ENCODE measurements at regions not wholly inside any gene's neighbourhood (a gene's known extent, or its start where the extent isn't known, plus 50 kb on each side); places are given as distances from the start of the nearest gene placed in this dataset.

DNA sequence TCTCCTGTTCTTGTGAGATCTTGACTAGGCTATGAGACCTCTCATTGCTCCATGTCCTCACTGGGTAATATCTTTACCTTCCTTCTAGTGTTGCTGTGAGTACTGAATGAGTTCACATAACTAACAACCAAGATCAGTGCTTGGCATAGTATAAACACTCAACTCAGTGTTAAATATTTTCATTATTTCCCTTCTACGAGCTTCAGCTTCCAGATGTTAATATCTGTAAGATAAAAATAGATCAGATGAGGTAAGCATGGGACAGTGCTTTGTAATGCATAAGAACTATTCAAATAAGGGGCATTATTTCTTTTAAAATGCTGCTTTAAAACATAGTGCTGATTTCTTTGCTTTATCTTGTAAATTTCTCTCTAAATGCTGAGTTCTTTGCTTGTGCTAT, 130.8 kb downstream of the DIPK2A start:
- H3K4me3 ChIP-seq (ENCODE audit: low read depth, low read length), result no peak overlapping the region
- no peak overlapping the region for H3K27ac ChIP-seq
- in situ Hi-C loops (cut with HindIII; ENCODE audit: low pct_ligation_motif_present, low sequenced_read_pairs), result no loop called here
- no peak for DNase-seq
- TF ChIP-seq, protein P1, sequence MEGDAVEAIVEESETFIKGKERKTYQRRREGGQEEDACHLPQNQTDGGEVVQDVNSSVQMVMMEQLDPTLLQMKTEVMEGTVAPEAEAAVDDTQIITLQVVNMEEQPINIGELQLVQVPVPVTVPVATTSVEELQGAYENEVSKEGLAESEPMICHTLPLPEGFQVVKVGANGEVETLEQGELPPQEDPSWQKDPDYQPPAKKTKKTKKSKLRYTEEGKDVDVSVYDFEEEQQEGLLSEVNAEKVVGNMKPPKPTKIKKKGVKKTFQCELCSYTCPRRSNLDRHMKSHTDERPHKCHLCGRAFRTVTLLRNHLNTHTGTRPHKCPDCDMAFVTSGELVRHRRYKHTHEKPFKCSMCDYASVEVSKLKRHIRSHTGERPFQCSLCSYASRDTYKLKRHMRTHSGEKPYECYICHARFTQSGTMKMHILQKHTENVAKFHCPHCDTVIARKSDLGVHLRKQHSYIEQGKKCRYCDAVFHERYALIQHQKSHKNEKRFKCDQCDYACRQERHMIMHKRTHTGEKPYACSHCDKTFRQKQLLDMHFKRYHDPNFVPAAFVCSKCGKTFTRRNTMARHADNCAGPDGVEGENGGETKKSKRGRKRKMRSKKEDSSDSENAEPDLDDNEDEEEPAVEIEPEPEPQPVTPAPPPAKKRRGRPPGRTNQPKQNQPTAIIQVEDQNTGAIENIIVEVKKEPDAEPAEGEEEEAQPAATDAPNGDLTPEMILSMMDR (IDR thresholded peaks at IDR 0.05; ENCODE audit: low read depth, low read length, missing control alignments), result no peak
- H3K27me3 ChIP-seq (replicated peaks), result no peaks in the 10 kb centered on the region
- no peaks in the 10 kb centered on the region for H3K36me3 ChIP-seq (replicated peaks)

GRCh38 chr3:144104186-144104585, 132.6 kb downstream of the DIPK2A start:
- no peaks in the 10 kb centered on the region for H3K27me3 ChIP-seq (replicated peaks)
- H3K4me3 ChIP-seq (ENCODE audit: low read depth, low read length), result no peak overlapping the region
- no peak for DNase-seq
- no peaks in the 10 kb centered on the region for H3K36me3 ChIP-seq (replicated peaks)
- TF ChIP-seq, protein P1 (IDR thresholded peaks at IDR 0.05; ENCODE audit: low read depth, low read length, missing control alignments), result no peak
- H3K27ac ChIP-seq, result no peak overlapping the region
- in situ Hi-C loops (cut with HindIII; ENCODE audit: low pct_ligation_motif_present, low sequenced_read_pairs), result no loop called here

DNA sequence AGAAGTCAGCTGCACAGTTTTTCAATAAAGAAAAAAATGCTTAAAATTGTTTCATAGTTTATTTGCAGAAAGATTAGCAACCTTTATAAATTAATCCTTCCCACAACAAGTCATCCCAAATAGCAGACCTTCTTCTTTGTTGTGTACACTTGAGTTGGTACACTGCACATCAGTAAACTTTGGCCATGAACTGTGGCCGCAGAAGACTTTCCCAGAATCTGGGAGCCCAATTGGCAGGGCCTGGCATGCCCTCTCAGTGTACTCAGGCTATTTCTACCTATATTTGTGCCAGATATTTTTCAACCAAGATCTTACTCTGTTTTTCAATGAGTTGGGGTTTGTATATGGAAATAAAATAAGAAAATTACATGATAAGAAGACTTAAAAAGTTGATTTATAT, 133.1 kb downstream of the DIPK2A start:
- Histone ChIP-seq H3K27ac (no peak overlapping the region), H3K27me3 (replicated peaks) (no peaks in the 10 kb centered on the region), H3K36me3 (replicated peaks) (no peaks in the 10 kb centered on the region), H3K4me3 (ENCODE audit: low read depth, low read length) (no peak overlapping the region)
- DNase-seq, result no peak
- in situ Hi-C loops (cut with HindIII; ENCODE audit: low pct_ligation_motif_present, low sequenced_read_pairs), result no loop called here
- TF ChIP-seq, protein P1 (IDR thresholded peaks at IDR 0.05; ENCODE audit: low read depth, low read length, missing control alignments), result no peak

DNA sequence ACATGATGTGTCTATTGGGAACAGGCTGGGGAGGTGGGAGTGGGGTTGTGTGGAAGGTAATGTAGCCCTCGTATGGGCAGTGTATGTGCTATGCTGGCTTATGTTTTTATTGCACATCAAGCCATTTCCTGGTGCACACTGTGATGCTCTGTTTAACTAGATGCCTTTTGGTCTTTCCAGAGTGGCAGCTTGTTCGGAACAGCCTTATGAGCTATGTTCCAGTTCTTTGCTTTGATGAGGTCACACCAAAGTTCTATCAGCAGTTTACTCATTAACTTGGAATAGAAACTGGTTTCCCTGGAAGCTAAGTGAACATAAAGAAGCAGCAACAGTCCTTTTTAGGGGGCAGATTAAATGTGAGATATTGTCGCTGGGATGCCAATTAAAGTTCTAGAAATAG, 133.9 kb downstream of the DIPK2A start:
- Histone ChIP-seq H3K4me3 (ENCODE audit: low read depth, low read length) (no peak overlapping the region), H3K36me3 (replicated peaks) (no peaks in the 10 kb centered on the region), H3K27me3 (replicated peaks) (no peaks in the 10 kb centered on the region), H3K27ac (no peak overlapping the region)
- DNase-seq, result no peak
- in situ Hi-C loops (cut with HindIII; ENCODE audit: low pct_ligation_motif_present, low sequenced_read_pairs), result no loop called here
- TF ChIP-seq, protein P1 (IDR thresholded peaks at IDR 0.05; ENCODE audit: low read depth, low read length, missing control alignments), result no peak

- Histone ChIP-seq H3K27ac (no peak overlapping the region), H3K27me3 (replicated peaks) (no peaks in the 10 kb centered on the region), H3K36me3 (replicated peaks) (no peaks in the 10 kb centered on the region), H3K4me3 (ENCODE audit: low read depth, low read length) (no peak overlapping the region)
- TF ChIP-seq, protein P1 (IDR thresholded peaks at IDR 0.05; ENCODE audit: low read depth, low read length, missing control alignments), result no peak
- in situ Hi-C loops (cut with HindIII; ENCODE audit: low pct_ligation_motif_present, low sequenced_read_pairs), result no loop called here
- no peak for DNase-seq
Observed at GRCh38 chr3:144106970-144107369, 135.3 kb downstream of the DIPK2A start.

- TF ChIP-seq, protein P1 (IDR thresholded peaks at IDR 0.05; ENCODE audit: low read depth, low read length, missing control alignments), result no peak
- in situ Hi-C loops (cut with HindIII; ENCODE audit: low pct_ligation_motif_present, low sequenced_read_pairs), result no loop called here
- no peaks in the 10 kb centered on the region for H3K36me3 ChIP-seq (replicated peaks)
- DNase-seq, result no peak
- no peak overlapping the region for H3K4me3 ChIP-seq (ENCODE audit: low read depth, low read length)
- H3K27ac ChIP-seq, result no peak overlapping the region
- no peaks in the 10 kb centered on the region for H3K27me3 ChIP-seq (replicated peaks)
Observed at GRCh38 chr3:144107923-144108322, 136.3 kb downstream of the DIPK2A start.
